ENCODE measurements at regions not wholly inside any gene's neighbourhood (a gene's known extent, or its start where the extent isn't known, plus 50 kb on each side); places are given as distances from the start of the nearest gene placed in this dataset.

GRCh38 chr16:85534536-85535351 lies 78.4 kb upstream of the GSE1 start:
- no peak for TF ChIP-seq CTCF (IDR thresholded peaks at IDR 0.05; ENCODE audit: insufficient read depth, low read length, poor library complexity, severe bottlenecking)
- DNase-seq (ENCODE audit: extremely low read depth, insufficient read length), result no peak
- H3K36me3 ChIP-seq (ENCODE audit: control insufficient read depth, insufficient read depth, low read length), result no peaks in the 10 kb centered on the region
- no peak overlapping the region for H3K4me3 ChIP-seq (replicated peaks; ENCODE audit: low read depth, low read length)
- H3K27me3 ChIP-seq (replicated peaks; ENCODE audit: control insufficient read depth, insufficient read depth, low read length), result no peaks in the 10 kb centered on the region

- no peak for TF ChIP-seq CTCF (IDR thresholded peaks at IDR 0.05; ENCODE audit: insufficient read depth, low read length, poor library complexity, severe bottlenecking)
- Histone ChIP-seq H3K4me3 (replicated peaks; ENCODE audit: low read depth, low read length) (no peak overlapping the region), H3K36me3 (ENCODE audit: control insufficient read depth, insufficient read depth, low read length) (no peaks in the 10 kb centered on the region), H3K27me3 (replicated peaks; ENCODE audit: control insufficient read depth, insufficient read depth, low read length) (no peaks in the 10 kb centered on the region)
- no peak for DNase-seq (ENCODE audit: extremely low read depth, insufficient read length)
Measured at GRCh38 chr16:85535352-85536072, 77.6 kb upstream of the GSE1 start.

GRCh38 chr16:85536073-85536410 lies 77.1 kb upstream of the GSE1 start:
- TF ChIP-seq CTCF (IDR thresholded peaks at IDR 0.05; ENCODE audit: insufficient read depth, low read length, poor library complexity, severe bottlenecking), result no peak
- H3K4me3 ChIP-seq (replicated peaks; ENCODE audit: low read depth, low read length), result no peak overlapping the region
- no peaks in the 10 kb centered on the region for H3K36me3 ChIP-seq (ENCODE audit: control insufficient read depth, insufficient read depth, low read length)
- no peaks in the 10 kb centered on the region for H3K27me3 ChIP-seq (replicated peaks; ENCODE audit: control insufficient read depth, insufficient read depth, low read length)
- no peak for DNase-seq (ENCODE audit: extremely low read depth, insufficient read length)

- H3K36me3 ChIP-seq (ENCODE audit: control insufficient read depth, insufficient read depth, low read length), result no peaks in the 10 kb centered on the region
- no peak for DNase-seq (ENCODE audit: extremely low read depth, insufficient read length)
- no peaks in the 10 kb centered on the region for H3K27me3 ChIP-seq (replicated peaks; ENCODE audit: control insufficient read depth, insufficient read depth, low read length)
- TF ChIP-seq CTCF (IDR thresholded peaks at IDR 0.05; ENCODE audit: insufficient read depth, low read length, poor library complexity, severe bottlenecking), result no peak
- no peak overlapping the region for H3K4me3 ChIP-seq (replicated peaks; ENCODE audit: low read depth, low read length)
Measured at GRCh38 chr16:85536411-85537330, 76.5 kb upstream of the GSE1 start.

- DNase-seq (ENCODE audit: extremely low read depth, insufficient read length), result no peak
- TF ChIP-seq CTCF (IDR thresholded peaks at IDR 0.05; ENCODE audit: insufficient read depth, low read length, poor library complexity, severe bottlenecking), result no peak
- Histone ChIP-seq H3K27me3 (replicated peaks; ENCODE audit: control insufficient read depth, insufficient read depth, low read length) (no peaks in the 10 kb centered on the region), H3K4me3 (replicated peaks; ENCODE audit: low read depth, low read length) (no peak overlapping the region), H3K36me3 (ENCODE audit: control insufficient read depth, insufficient read depth, low read length) (no peaks in the 10 kb centered on the region)
Measured at GRCh38 chr16:85537331-85537788, 75.8 kb upstream of the GSE1 start.
